ENCODE measurements at regions not wholly inside any gene's neighbourhood (a gene's known extent, or its start where the extent isn't known, plus 50 kb on each side); places are given as distances from the start of the nearest gene placed in this dataset.

DNA sequence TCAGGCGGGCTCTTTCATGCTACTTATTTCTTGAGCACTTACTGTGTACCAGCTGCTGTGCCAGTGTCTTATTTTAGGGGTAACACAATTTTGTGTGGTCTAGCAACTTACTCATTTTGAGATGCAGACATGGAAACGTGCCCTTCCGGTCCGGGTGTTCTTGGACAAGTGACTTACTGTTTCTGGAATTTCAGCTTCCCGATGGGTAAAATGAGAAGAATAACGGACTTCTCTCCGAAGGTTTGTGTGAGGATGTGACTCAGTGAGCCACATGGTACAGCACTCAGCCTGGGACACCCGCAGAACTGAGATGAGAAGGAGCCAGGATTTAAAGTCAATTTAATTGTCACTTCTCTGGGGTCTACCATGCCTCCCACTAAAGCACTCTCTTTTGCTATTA lies 114.5 kb upstream of the SYT13 start:
- Mint-ChIP-seq H3K4me3 (ENCODE audit: low read depth, unreplicated experiment) (no peak overlapping the region), H3K4me1 (ENCODE audit: low read depth, unreplicated experiment) (no peaks in the 10 kb centered on the region), H3K27ac (ENCODE audit: unreplicated experiment) (no peak overlapping the region), H3K9me3 (ENCODE audit: low read depth, unreplicated experiment) (no peaks in the 10 kb centered on the region), H3K36me3 (ENCODE audit: insufficient read depth, unreplicated experiment) (no peaks in the 10 kb centered on the region), H3K27me3 (ENCODE audit: unreplicated experiment) (peaks cover 77% of the 10 kb centered on the region)
- TF ChIP-seq, protein P1, sequence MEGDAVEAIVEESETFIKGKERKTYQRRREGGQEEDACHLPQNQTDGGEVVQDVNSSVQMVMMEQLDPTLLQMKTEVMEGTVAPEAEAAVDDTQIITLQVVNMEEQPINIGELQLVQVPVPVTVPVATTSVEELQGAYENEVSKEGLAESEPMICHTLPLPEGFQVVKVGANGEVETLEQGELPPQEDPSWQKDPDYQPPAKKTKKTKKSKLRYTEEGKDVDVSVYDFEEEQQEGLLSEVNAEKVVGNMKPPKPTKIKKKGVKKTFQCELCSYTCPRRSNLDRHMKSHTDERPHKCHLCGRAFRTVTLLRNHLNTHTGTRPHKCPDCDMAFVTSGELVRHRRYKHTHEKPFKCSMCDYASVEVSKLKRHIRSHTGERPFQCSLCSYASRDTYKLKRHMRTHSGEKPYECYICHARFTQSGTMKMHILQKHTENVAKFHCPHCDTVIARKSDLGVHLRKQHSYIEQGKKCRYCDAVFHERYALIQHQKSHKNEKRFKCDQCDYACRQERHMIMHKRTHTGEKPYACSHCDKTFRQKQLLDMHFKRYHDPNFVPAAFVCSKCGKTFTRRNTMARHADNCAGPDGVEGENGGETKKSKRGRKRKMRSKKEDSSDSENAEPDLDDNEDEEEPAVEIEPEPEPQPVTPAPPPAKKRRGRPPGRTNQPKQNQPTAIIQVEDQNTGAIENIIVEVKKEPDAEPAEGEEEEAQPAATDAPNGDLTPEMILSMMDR (IDR thresholded peaks at IDR 0.05; ENCODE audit: unreplicated experiment): no peak
- CTCF ChIA-PET: no interaction called here
- intact Hi-C loops (cut with micrococcal nuclease; ENCODE audit: unreplicated experiment): no loop called here
- no peak for DNase-seq
- no TSS peak for BruUV-seq (replicated peaks)

DNA sequence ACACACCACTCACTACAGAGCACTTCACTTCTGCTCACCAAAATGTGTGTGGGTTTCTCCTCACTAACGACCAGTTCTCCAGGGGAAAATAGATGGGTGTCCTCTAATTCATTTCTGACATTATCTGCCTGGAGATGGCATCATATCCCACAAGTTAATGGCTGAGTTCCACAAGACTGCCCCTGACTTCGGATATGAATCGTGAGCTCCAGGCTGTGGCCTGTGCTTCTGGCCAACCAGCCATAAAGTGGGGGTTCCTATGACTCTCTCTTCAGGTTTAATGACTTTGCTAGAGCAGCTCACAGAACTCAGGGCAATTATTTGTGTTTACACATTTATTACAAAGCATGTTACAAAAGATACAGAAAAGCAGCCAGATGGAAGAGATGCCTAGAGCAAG lies 113.0 kb upstream of the SYT13 start:
- intact Hi-C loops (cut with micrococcal nuclease; ENCODE audit: unreplicated experiment): no loop called here
- Mint-ChIP-seq H3K4me1 (ENCODE audit: low read depth, unreplicated experiment) (no peaks in the 10 kb centered on the region), H3K36me3 (ENCODE audit: insufficient read depth, unreplicated experiment) (no peaks in the 10 kb centered on the region), H3K9me3 (ENCODE audit: low read depth, unreplicated experiment) (no peaks in the 10 kb centered on the region), H3K4me3 (ENCODE audit: low read depth, unreplicated experiment) (no peak overlapping the region), H3K27ac (ENCODE audit: unreplicated experiment) (no peak overlapping the region), H3K27me3 (ENCODE audit: unreplicated experiment) (peaks cover 77% of the 10 kb centered on the region)
- TF ChIP-seq, protein P1 (IDR thresholded peaks at IDR 0.05; ENCODE audit: unreplicated experiment): no peak
- CTCF ChIA-PET: interaction anchor here (0.5 kb wide), 1 partner anchor 39 kb away, joined by 5 read pairs; no protein-coding TSS in a partner anchor
- BruUV-seq (replicated peaks): no TSS peak
- DNase-seq: no peak

DNA sequence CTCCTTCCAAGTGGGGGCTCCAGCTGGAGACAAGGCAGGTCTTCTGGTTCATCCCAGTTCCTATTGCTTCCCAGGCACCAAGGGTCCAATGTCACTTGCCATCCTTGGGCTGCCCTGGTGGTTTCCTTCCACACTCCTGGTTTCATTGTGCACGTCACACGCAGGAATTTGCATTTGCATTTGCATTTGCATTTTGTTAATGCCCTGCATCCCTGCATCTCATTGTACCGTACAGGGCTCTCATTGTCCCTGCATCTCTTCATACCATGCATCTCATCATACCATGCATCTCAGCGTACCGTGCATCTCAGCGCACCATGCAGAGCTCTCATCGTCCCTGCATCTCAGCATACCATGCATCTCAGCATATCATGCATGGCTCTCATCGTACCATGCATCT lies 112.2 kb upstream of the SYT13 start:
- no peak overlapping the region for H3K27ac Mint-ChIP-seq (ENCODE audit: unreplicated experiment)
- H3K36me3 Mint-ChIP-seq (ENCODE audit: insufficient read depth, unreplicated experiment): no peaks in the 10 kb centered on the region

DNA sequence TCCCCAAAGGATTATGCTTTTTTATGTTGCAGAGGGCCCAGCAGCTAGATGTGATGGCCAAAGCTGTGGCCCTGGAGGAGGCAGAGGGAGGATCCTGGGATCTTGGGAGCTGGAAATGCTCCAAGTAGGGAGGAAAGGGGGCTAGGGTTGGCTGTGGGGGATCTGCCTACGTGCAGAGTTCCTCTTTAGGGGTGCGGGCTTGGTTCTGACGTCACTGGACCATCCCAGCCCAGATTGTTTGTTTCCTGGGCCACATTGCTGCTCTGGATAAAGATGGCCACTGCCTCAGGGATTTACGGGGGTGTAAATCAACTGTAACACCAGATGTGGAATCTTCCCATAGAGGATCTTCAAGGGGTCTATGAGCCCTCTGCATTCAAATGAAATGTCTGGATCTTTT lies 110.3 kb upstream of the SYT13 start:
- CTCF ChIA-PET: no interaction called here
- no peaks in the 10 kb centered on the region for H3K36me3 Mint-ChIP-seq (ENCODE audit: insufficient read depth, unreplicated experiment)

More for the DNA sequence above, 112.2 kb upstream of the SYT13 start:
- peaks cover 77% of the 10 kb centered on the region for H3K27me3 Mint-ChIP-seq (ENCODE audit: unreplicated experiment)
- intact Hi-C loops (cut with micrococcal nuclease; ENCODE audit: unreplicated experiment): no loop called here
- no peaks in the 10 kb centered on the region for H3K9me3 Mint-ChIP-seq (ENCODE audit: low read depth, unreplicated experiment)
- BruUV-seq (replicated peaks): no TSS peak
- TF ChIP-seq, protein P1 (IDR thresholded peaks at IDR 0.05; ENCODE audit: unreplicated experiment): no peak
- DNase-seq: no peak
- H3K4me3 Mint-ChIP-seq (ENCODE audit: low read depth, unreplicated experiment): no peak overlapping the region
- H3K4me1 Mint-ChIP-seq (ENCODE audit: low read depth, unreplicated experiment): no peaks in the 10 kb centered on the region
- CTCF ChIA-PET: no interaction called here

More for the DNA sequence above, 110.3 kb upstream of the SYT13 start:
- H3K9me3 Mint-ChIP-seq (ENCODE audit: low read depth, unreplicated experiment): no peaks in the 10 kb centered on the region
- H3K27me3 Mint-ChIP-seq (ENCODE audit: unreplicated experiment): peaks cover 96% of the 10 kb centered on the region
- H3K4me1 Mint-ChIP-seq (ENCODE audit: low read depth, unreplicated experiment): no peaks in the 10 kb centered on the region
- no TSS peak for BruUV-seq (replicated peaks)
- no peak overlapping the region for H3K4me3 Mint-ChIP-seq (ENCODE audit: low read depth, unreplicated experiment)
- intact Hi-C loops (cut with micrococcal nuclease; ENCODE audit: unreplicated experiment): no loop called here
- no peak overlapping the region for H3K27ac Mint-ChIP-seq (ENCODE audit: unreplicated experiment)
- TF ChIP-seq, protein P1 (IDR thresholded peaks at IDR 0.05; ENCODE audit: unreplicated experiment): no peak
- no peak for DNase-seq

Data from Calu3 (cell line).